GM18502 (cell line): ENCODE measurements at regions not wholly inside any gene's neighbourhood (a gene's known extent, or its start where the extent isn't known, plus 50 kb on each side); places are given as distances from the start of the nearest gene placed in this dataset.
"Not testable (repeated sequence)": the region's sequence is repeated elsewhere in the genome, so short reads cannot be mapped to it uniquely, and the experiment has no call there.

ENCODE experiments used
- ATAC-seq: cut with Tn5 transposase; IDR thresholded peaks from one replicate; pipeline ENCODE4 v1.9.1; 2021; ENCODE audit warnings: mild to moderate bottlenecking; ENCODE audit not compliant: unreplicated experiment, poor library complexity

DNA sequence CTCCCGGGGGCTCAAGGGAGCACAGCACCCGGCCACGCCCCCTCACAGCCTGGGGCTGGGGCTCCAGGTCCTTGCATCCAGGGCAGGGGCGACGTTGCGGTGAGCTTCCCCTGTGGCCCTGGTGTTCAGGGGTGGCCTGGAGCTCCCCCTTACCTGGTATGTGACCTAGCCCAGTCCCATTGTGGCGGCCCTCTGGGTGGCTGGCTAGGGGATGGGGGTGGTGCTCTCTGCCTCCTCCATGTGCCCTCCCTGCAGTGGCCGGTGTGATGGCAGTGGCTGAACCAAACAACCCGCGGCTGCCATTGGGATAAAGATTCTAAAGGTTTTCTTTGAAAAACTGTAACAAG is 288.3 kb downstream of the RDH14 start:
- no peak for ATAC-seq

DNA sequence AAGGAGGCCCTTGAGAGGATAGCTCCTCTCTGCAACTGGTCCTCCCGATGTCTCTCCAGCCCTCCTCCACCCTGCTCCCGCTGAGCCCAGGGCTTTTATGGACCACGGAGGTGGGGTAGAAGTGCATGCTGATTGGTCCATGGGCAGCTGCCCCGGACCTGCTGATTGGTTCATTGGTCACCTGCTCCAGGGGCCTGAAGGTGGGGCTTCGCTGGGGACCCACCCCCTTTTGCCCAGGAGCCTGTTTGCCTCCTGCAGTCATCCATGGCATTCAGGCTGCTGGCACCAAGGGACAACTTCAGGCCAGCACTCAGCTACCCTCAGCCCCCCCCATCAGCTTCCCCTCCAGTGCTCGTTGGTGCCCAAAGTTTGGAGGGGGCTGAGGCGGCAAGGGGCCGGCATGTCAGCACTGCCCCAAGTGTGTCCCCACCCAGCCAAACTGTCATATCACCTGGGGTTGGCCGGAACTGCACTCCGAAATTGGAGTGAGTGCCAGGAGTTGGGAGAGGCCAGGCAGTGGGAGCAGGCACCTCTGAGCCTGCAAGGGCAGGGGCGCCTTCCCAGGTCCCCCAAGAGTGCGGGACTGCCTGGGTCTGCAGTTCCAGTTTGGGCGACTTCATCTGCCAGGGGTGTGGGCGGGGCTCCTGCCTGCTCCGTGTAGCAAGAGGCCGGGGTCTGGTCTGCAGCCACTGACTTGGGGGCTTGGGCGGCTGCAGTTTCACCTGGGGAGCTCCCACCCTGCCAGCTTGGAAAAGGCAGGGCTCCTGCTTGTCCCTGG is 288.9 kb downstream of the RDH14 start:
- ATAC-seq: no peak

DNA sequence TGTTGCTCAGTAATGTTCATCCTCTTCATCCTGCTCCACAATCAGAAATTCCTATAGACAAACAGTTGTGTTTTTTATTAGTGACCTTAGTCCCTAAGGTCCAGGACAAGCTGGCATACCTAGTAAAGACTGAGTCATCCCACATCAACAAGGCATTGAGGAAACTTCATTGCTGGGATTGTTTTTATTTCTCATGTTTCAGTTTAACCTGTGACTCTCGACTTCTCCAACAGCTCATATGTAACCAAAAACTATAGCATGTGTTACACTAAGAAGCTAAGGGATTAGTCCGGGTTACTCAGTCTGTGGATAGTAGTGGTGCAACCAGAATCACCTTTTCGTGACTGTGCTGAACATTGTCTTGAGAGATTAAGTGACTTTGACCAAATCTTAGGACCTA is 292.1 kb downstream of the RDH14 start:
- ATAC-seq: no peak

GRCh38 chr2:18267501-18267900 is 293.0 kb downstream of the RDH14 start:
- ATAC-seq: no peak

DNA sequence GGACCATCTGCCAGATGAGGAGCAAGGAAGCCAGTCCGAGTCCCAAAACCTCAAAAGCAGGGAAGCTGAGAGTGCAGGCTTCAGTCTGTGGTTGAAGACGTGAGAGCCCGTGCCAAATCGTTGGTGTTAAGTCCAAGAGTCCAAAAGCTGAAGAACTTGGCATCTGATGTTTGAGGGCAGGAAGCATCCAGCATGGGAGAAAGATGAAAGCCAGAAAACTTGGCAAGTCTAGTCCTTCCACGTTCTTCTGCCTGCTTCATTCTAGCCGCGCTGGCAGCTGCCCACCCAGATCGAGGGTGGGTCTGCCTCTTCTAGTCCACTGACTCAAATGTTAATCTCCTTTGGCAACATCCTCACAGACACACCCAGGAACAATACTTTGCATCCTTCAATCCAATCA is 293.8 kb downstream of the RDH14 start:
- not testable (repeated sequence) for ATAC-seq

DNA sequence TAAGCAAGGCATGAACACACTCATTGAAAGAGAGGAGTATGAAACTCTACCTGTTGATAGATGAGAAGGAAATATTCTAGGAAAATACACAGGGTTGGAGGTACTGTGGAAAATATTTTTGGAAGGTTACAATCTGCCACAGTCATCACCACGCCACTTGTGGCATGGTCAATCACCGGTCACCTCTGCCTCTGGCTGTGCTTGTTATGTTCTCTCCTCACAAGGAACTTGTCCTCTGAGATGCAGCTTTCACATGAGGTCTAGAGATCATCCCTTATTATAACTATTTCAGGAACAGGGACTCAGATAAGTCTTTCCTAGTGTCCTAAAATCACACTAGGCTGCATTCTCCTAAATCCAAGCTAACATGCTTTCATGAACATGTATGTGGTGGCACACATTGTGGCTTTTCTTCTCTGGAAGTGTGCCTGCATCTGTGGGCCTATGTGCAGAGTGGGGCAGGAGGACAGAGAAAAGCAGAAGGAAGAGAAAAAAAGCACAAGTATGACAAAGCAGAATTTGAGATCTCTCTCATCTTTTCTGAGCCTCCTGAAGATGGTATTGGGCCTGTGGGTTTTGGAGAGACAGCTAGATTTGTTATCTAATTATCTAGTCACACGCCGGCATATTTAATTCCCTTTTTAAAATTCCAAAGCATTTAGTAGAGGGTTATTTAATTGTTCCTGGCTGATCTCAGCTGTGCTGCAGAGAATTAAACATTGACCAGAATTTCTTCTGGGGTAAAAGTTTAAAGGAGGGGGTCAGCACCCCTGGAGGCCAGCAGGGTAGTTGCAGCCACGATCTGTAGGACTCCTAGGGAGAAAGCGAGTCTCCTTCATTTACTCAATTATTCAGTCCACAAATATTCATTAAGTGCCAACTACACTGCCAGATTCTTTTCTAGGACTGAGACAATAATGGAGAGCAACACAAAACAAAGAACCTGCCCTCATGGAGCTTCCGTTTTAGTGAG is 294.6 kb downstream of the RDH14 start:
- ATAC-seq: peak; percentile 55

- ATAC-seq: no peak
These were observed 297.9 kb downstream of the RDH14 start for GRCh38 chr2:18262601-18263000.

GRCh38 chr2:18253686-18254197 is 306.7 kb downstream of the RDH14 start:
- ATAC-seq: no peak

DNA sequence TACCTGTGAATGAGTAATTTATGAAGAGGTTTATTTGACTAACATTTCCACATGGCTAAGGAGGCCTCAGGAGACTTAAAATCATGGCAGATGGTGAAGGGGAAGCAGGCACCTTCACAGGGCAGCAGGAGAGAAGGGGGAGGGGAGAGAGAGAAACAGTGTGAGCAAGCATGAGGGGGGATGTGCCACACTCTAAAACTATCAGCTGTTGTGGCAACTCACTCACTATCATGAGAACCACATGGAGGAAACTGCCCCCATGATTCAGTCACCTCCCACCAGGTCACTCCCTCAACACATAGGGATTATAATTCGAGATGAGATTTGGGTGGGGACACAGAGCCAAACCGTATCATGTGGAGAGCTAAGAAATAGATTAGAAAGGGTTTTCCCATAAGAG is 309.0 kb downstream of the RDH14 start:
- no peak for ATAC-seq

DNA sequence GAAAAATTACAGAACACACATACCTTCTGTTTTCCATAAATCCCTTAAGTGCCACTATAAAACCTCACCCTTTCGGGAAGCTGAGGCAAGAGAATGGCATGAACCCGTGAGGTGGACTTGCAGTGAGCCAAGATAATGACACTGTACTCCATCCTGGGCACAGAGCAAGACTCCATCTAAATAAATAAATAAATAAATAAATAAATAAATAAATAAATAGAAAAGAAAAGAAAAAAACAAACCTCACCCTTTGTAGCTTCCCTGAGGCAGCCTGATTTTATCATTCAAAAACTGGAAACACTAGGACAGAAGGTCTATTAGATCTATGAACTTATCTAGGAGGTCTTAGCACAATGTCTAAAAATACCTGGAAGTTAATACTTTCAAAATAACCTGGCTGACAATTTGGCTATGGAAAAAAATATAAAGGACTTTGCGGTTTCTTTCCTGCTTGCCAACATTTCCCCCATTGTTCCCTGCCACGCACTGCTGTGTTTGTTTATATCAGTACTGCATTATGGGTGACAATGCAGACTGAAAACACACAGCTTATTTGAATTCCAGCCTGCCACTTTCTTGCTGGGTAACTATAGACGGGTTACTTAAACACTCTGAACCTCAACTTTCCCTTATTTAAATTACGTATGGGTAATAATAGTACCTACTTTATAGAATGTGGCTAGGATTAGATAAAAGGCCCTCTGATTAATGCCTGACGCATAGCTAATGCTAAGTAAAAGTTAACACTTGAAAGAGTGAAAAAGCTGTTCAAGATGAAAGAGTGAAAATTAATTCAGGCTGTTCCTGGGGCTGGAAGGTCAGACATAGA is 313.0 kb downstream of the RDH14 start:
- no peak for ATAC-seq

DNA sequence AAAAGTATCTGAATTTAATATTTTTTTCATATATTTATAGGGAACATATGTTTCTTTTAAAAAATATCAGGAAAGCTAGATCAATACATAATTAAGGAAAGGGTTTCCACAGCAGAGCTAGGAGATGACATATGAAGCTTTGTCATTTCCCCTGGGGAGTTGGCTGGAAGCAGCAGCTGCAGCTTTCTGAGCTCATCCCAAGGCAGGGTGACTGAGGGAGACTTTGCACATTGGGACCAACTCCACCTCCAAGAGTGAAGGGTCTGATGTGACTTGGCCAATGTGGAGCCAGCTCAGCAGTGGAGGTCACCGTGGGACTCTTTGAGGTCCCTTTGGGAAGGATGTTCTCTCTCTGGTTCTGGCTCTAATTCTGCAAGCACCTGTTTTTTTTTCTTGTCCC is 315.1 kb downstream of the RDH14 start:
- no peak for ATAC-seq

GRCh38 chr2:18244845-18245244 is 315.6 kb downstream of the RDH14 start:
- no peak for ATAC-seq

DNA sequence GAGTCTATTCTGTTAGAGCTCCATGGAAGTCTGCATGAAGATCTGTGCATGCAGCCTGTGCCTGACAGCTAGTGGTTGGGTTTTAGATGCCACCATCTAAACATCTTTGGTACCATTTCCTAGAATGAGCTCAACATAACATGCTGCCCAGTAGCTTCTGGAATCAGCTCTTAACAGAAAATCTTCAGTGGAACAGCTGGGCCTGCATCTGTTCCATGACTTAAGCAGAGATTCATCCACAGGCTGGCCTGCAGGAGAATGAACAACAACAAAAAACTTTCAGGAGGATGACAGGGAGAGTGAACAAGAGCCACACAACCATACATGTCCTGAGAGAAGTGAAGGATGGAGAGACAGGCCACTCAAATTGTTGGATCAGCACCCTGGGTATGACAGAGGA is 316.6 kb downstream of the RDH14 start:
- no peak for ATAC-seq

DNA sequence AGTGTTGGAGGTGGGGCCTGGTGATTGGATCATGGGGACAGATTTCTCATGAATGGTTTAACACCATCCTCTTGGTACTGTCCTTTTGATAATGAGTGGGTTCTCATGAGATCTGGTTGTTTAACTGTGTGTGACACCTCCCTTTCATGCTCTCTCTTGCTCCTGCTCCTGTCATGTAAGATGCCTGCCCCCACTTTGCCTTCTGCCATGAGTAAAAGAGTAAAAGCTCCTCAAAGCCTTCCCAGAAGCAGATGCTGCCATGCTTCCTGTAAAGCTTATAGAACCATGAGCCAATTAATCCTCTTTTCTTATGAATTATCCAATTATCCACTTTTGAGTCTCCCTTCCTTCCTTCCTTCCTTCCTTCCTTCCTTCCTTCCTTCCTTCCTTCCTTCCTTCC is 317.7 kb downstream of the RDH14 start:
- no peak for ATAC-seq

DNA sequence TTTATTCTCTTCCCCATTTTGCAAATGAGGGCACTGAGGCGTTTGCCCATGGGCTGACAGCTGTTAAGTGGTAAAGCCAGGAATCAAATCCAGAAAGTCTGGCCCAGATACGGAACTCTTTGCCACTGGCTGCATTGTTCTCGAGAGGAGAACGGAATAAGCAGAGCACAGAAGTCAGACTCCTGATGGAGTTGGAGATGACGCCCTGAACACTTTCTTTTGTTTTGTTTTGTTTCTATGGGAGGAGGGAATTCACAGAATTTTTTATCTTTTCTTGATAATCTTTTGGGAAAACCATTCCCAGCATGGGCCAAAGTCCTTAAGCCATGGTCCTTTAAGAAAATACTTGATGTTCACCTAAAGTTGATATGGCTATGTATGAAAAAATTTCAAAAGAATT is 322.2 kb downstream of the RDH14 start:
- no peak for ATAC-seq

DNA sequence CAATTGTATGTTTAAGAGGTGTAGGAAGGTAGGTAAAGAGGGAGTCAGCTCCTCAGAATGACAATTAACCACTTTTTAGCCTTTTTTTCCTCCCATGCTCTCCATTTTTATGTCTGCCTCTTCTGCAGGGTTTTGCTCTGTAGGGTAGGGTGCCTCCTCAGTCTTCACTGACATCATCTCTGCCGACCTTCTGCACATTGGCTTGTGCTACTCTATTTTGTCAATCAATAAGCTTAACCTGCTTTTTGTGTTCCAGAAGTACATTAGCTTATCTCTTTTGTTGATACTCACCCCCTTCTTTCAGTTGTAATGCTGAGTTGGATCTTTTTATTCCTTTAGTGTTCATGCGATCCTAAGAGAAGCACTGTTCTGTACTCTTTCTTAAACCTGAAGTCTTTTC is 323.2 kb downstream of the RDH14 start:
- ATAC-seq: no peak

DNA sequence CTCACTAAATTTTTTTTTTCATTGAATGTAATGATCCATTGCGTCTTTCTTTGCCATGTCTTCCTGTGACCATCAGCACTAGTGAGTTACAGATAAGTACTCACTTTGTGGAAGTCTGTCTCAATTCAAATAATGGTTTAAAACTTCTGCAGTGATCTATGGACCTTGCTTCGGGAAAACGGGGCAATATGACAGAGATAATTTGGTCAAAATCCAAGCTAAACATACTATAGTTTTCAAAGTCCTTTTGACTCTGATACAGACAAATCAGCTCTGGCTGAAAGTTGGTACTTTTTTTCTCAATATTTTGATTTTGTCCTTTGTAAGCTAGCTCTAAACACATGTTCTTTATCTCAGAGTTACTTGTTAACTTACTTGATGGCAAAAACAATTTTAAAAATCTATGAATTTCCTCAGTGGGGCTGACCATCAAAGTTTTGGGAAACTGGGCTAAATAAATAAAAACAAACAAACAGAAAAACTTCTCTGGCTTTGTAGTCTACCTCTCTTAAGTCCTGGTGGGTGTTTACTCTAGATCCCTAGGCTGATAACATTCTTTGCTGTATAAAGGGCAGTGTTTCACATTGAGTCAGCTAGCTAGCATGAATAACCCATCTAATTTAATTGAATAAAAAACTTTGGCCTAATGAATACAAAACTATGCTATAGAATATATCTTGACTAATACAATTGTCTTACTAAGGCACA is 327.6 kb downstream of the RDH14 start:
- ATAC-seq: no peak

- ATAC-seq: no peak
These were observed 329.8 kb downstream of the RDH14 start for GRCh38 chr2:18230668-18231067.

DNA sequence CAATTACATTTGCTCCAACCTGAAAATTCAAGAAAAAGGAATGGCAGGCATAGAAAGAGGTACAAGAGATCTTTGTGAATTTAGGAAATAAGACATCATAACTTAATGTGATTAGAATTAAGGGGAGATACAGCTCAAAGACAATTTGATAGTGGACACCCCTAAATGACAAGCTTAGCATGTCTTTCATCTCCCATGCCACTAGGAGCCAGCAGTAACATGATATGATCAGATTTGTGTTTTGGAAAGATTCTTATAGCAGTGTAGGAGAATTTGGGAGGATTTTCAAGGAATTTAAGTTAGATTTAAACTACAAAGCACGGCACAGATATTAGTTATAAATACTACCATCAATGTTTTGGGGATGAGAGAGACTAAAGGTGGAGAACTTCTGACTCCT is 340.8 kb downstream of the RDH14 start:
- ATAC-seq: no peak
